Body of pancreas (tissue), 4 donors: ENCODE measurements at regions not wholly inside any gene's neighbourhood (a gene's known extent, or its start where the extent isn't known, plus 50 kb on each side); places are given as distances from the start of the nearest gene placed in this dataset.

Experiments
- ATAC-seq: fragments of 150-250 bp; one replicate; pipeline ENCODE4 v1.9.1; 2016
- DNase-seq, 4 donors: peaks; one replicate each; pipeline ENCODE4 v3.0.0-alpha.2; 2019
- H3K27ac ChIP-seq, 4 donors: fragments of 200-600 bp; sonication (generic); 1 replicate in 3 of 4; 2 replicates in 1 of 4; pipeline versions ENCODE4 v1.5.1 to v1.6.1; 2016 to 2019; ENCODE audit warnings: mild to moderate bottlenecking in 1 of 4, mixed read lengths in 1 of 4, moderate library complexity in 1 of 4
- H3K27me3 ChIP-seq, 2 donors: fragments of 200-600 bp; sonication (generic); one replicate each; pipeline ENCODE4 v1.6.0; 2016; ENCODE audit warnings: mild to moderate bottlenecking in 1 of 2
- H3K36me3 ChIP-seq, 2 donors: fragments of 200-600 bp; sonication (generic); replicated peaks in 1 of 2; 2 replicates each; pipeline ENCODE4 v1.5.1; 2016; ENCODE audit warnings: low read depth in 2 of 2; ENCODE audit not compliant: insufficient read depth in 1 of 2
- H3K4me1 ChIP-seq: fragments of 200-600 bp; sonication (generic); one replicate; pipeline ENCODE4 v1.6.0; 2016
- H3K4me3 ChIP-seq, 2 donors: fragments of 200-600 bp; sonication (generic); 1 replicate in 1 of 2; 2 replicates in 1 of 2; pipeline ENCODE4 v1.5.1; 2016 to 2019
- H3K9me3 ChIP-seq, 3 donors: fragments of 200-600 bp; sonication (generic); 1 replicate in 2 of 3; 2 replicates in 1 of 3; pipeline ENCODE4 v1.5.1; 2016
- POLR2A ChIP-seq, 3 donors: fragments of 450-650 bp; IDR thresholded peaks; one replicate each; pipeline ENCODE4 v1.6.1; 2016; ENCODE audit warnings: antibody characterized with exemption in 3 of 3, mild to moderate bottlenecking in 2 of 3
- WGBS, 2 donors: methylation state at CpG; one replicate each; pipeline ENCODE4 v1.1.5; 2017; 5-methylcytosine and 5-hydroxymethylcytosine counted together
- intact Hi-C: fragments of 100-400 bp; cut with DNase I; formaldehyde crosslinking; loops from one replicate; pipeline ENCODE4 v1.15.1; 2023
- TF ChIP-seq, protein P1 (sequence below), 7 experiments: fragments of 450-650 bp in 4 of 7; fragments of 200-600 bp in 3 of 7; sonication (generic) in 3 of 7; IDR thresholded peaks; one replicate each; pipeline ENCODE4 v1.5.1; 2016 to 2019; ENCODE audit warnings: antibody characterized with exemption in 7 of 7

DNA sequence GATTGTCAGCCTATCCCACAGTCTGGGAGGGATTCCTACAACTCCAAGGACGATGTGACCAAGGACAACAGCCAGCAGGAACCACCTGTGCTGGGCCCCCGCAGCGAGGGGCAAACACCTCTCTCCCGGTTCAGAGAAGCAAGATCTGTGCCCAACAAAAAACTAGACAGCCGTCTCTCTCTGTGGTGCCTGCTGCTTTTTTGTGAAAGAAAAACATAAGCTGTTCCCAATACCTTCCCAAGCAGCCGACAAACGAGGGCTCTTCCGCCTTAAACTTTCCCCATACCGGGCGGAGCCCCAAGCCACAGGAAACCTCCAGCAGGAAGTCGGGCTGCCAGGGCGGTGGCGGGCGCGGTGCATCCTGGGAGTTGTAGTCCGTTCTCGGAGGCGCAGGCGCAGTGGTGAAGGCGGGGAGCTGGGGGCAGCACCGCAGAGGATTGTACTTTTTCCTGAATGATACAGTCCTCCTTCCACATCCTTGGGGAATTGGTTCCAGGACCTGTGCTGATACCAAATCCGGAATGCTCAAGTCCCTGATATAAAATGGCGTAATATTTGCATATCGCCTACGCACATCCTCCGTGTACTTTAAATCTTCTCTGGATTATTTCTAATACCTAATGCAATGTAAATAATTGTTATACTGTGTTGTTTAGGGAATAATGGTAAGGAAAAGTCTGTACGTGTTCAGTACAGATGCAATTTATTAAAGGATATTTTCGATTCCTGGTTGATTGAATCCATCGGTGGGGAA, 63.1 kb upstream of the IRF2 start:
- Histone ChIP-seq H3K4me3 (peak overlapping the region; percentile 27 to 51), H3K9me3 (no peaks in the 10 kb centered on the region), H3K4me1 (peaks cover 15% of the 10 kb centered on the region), H3K36me3 (no peaks in the 10 kb centered on the region), H3K27ac (peak overlapping the region; percentile 93 to 97 (median 95)), H3K27me3 (no peaks in the 10 kb centered on the region)
- WGBS, 2 donors = 0 to 1% methylated on average over 24 to 29 of the region's 29 CpGs
- ATAC-seq = peak; percentile 94
- TF ChIP-seq, protein P1, sequence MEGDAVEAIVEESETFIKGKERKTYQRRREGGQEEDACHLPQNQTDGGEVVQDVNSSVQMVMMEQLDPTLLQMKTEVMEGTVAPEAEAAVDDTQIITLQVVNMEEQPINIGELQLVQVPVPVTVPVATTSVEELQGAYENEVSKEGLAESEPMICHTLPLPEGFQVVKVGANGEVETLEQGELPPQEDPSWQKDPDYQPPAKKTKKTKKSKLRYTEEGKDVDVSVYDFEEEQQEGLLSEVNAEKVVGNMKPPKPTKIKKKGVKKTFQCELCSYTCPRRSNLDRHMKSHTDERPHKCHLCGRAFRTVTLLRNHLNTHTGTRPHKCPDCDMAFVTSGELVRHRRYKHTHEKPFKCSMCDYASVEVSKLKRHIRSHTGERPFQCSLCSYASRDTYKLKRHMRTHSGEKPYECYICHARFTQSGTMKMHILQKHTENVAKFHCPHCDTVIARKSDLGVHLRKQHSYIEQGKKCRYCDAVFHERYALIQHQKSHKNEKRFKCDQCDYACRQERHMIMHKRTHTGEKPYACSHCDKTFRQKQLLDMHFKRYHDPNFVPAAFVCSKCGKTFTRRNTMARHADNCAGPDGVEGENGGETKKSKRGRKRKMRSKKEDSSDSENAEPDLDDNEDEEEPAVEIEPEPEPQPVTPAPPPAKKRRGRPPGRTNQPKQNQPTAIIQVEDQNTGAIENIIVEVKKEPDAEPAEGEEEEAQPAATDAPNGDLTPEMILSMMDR (IDR thresholded peaks at IDR 0.05) = peak in 1 of 7 experiments; percentile 14
- peak; percentile 68 to 97 (median 96) for TF ChIP-seq POLR2A (IDR thresholded peaks at IDR 0.05)
- DNase-seq = peak; percentile 96 to 97 (median 97)
- intact Hi-C loops = loop anchor here (10.0 kb wide), 1 partner anchor 63 kb away; the partner anchor contains the start of gene IRF2

DNA sequence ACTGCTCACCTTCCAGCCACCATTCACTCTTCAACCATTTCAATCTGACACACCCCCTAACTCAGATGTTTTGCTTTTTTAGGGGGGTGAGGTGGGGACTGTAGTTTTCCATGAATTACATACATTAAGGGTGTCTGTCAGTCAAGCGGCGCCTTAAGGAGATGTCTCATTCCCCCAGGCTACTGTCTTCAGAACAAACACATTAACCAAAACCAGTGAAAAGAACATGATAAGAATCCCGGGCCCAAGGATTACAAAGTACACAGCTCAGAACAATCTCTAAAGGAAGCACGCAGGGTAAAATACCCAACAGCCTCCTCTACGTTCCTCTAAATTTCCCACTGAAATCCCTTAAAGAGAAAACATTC, 62.5 kb upstream of the IRF2 start:
- ATAC-seq = peak; percentile 2
- H3K27ac ChIP-seq = peak overlapping the region; percentile 93 to 97 (median 95)
- H3K4me3 ChIP-seq = peak overlapping the region; percentile 27 to 51

DNA sequence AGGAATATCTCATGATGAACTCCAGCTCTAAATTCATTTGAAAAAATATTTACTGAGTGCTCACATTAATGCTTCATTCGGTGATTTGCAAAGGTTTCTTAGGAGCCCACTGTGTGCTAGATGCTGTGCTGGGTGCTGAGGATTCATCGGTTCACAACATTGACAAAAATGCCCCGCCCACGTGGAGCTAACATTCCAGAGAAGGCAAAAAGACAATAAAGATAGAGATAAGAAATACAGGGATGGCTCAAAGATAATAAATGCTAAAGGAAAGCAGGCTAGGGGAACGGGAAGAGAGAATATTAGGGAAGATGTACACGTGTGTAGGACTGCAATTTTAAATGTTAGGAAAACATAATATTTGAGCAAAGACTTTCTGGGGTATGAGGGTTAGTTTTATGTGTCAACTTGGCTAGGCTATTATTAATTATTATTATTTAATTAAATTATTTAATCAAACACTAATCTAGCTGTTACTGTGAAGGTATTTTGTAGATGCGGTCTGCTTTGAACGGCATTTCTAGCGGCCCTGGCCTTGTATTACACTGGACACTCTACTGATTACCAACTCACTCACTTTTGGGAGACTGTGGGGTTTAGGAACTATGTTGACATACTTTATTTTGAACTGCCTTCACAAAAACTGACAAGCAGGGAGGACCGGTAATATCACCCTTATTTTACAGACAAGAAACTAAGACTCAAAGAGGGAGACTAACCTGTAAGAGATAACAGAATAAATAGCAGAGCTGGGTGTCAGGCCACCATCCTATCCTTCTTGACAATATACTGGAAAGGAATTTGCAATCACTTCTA, 61.9 kb upstream of the IRF2 start:
- no peak for ATAC-seq

More for the DNA sequence above, 62.5 kb upstream of the IRF2 start:
- H3K9me3 ChIP-seq = no peaks in the 10 kb centered on the region
- WGBS, 2 donors = 2 to 5% methylated on average over 5 of the region's 5 CpGs
- no peaks in the 10 kb centered on the region for H3K27me3 ChIP-seq
- no peak for DNase-seq
- TF ChIP-seq, protein P1 (IDR thresholded peaks at IDR 0.05) = no peak
- TF ChIP-seq POLR2A (IDR thresholded peaks at IDR 0.05) = no peak
- peaks cover 15% of the 10 kb centered on the region for H3K4me1 ChIP-seq
- intact Hi-C loops = loop anchor here (10.0 kb wide), 1 partner anchor 62 kb away; the partner anchor contains the start of gene IRF2
- H3K36me3 ChIP-seq = no peaks in the 10 kb centered on the region

GRCh38 chr4:184534511-184535391, 60.4 kb upstream of the IRF2 start:
- ATAC-seq = peak; percentile 7
- no peak for TF ChIP-seq POLR2A (IDR thresholded peaks at IDR 0.05)
- TF ChIP-seq, protein P1 (IDR thresholded peaks at IDR 0.05) = no peak
- no peak overlapping the region for H3K4me3 ChIP-seq
- intact Hi-C loops = loop anchor here (10.0 kb wide), 1 partner anchor 60 kb away; the partner anchor contains the start of gene IRF2
- H3K9me3 ChIP-seq = no peaks in the 10 kb centered on the region
- H3K27ac ChIP-seq = peak overlapping the region in 2 of 4 donors; percentile 59 to 65
- H3K27me3 ChIP-seq = no peaks in the 10 kb centered on the region
- DNase-seq = no peak
- no peaks in the 10 kb centered on the region for H3K36me3 ChIP-seq
- H3K4me1 ChIP-seq = peaks cover 22% of the 10 kb centered on the region
- WGBS, 2 donors = 58 to 70% methylated on average over 5 of the region's 5 CpGs

More for the DNA sequence above, 61.9 kb upstream of the IRF2 start:
- TF ChIP-seq POLR2A (IDR thresholded peaks at IDR 0.05) = no peak
- TF ChIP-seq, protein P1 (IDR thresholded peaks at IDR 0.05) = peak in 2 of 7 experiments; percentile 12 to 18
- no peaks in the 10 kb centered on the region for H3K27me3 ChIP-seq
- intact Hi-C loops = loop anchor here (10.0 kb wide), 1 partner anchor 61 kb away; the partner anchor contains the start of gene IRF2
- peaks cover 15% of the 10 kb centered on the region for H3K4me1 ChIP-seq
- peak overlapping the region; percentile 27 to 51 for H3K4me3 ChIP-seq
- 36 to 42% methylated on average over 10 of the region's 10 CpGs for WGBS, 2 donors
- no peak for DNase-seq
- peak overlapping the region; percentile 93 to 97 (median 95) for H3K27ac ChIP-seq
- no peaks in the 10 kb centered on the region for H3K9me3 ChIP-seq
- no peaks in the 10 kb centered on the region for H3K36me3 ChIP-seq
